ENCODE measurements at regions not wholly inside any gene's neighbourhood (a gene's known extent, or its start where the extent isn't known, plus 50 kb on each side); places are given as distances from the start of the nearest gene placed in this dataset.

DNA sequence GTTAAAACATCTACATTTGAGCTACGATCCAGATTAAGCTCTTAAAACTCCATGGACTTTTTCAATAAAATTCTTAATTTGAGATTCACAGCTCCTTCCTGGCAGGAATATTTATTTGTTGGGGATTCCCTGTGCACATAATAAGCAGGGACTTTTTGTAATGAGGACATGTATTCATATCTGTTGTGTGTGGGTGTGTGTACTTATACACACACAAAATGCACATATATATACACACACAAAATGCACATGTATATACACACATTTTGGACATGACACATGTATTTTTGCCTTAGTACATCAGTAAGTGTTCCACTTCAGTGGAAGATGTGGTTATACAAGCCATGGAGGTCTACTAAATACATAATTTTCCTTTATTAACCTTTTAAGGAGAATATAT is 1131.1 kb upstream of the CDH2 start:
- no peak for DNase-seq

DNA sequence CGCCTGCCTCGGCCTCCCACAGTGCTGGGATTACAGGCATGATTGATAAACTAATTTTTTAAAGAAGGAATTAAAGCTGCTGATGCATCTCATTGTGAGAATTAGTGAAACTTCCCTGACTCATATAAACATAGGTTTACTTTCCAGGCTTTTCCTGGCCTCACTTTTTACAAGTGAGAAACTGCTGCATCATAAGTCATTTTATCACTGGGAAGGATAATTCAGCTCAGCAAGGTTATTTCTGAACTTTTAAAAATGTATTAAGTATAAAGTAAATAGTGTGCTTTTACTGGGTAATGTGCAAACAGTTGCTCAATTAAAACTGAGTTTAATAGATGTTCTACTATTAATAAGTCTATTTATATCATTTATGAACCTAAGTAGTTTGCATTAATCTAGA is 1130.3 kb upstream of the CDH2 start:
- DNase-seq, result no peak

GRCh38 chr18:29305516-29305915 is 1128.6 kb upstream of the CDH2 start:
- no peak for DNase-seq

- no peak for DNase-seq
Observed at GRCh38 chr18:29301048-29301447, 1124.1 kb upstream of the CDH2 start.

GRCh38 chr18:29285471-29285870 is 1108.5 kb upstream of the CDH2 start:
- DNase-seq, result no peak

- no peak for DNase-seq
Observed at GRCh38 chr18:29271501-29271900, 1094.6 kb upstream of the CDH2 start.

- no peak for DNase-seq
Observed at GRCh38 chr18:29259838-29260237, 1082.9 kb upstream of the CDH2 start.

GRCh38 chr18:29254123-29254522 is 1077.2 kb upstream of the CDH2 start:
- DNase-seq, result no peak

DNA sequence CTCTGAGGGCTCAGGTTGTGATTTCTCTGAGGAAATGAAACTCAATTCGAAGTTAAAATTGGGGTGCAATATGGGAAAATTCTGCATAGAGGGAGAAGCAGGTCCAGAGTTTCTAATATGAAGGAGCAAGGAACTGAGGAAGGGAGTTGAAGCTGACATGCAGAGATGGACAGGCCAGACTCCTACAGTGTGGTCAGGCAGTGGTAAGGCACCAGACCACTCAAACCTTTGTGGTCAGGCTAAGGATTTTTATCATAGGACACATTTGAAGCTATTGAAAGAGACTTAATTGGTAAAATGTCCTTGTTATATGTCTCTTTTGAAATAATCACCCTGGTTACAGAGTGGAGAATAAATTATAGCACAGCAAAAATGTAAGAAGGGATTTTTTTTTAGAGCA is 1074.8 kb upstream of the CDH2 start:
- no peak for DNase-seq

- DNase-seq, result no peak
Observed at GRCh38 chr18:29250843-29251242, 1073.9 kb upstream of the CDH2 start.

- no peak for DNase-seq
Observed at GRCh38 chr18:29250259-29250658, 1073.3 kb upstream of the CDH2 start.

- no peak for DNase-seq
Observed at GRCh38 chr18:29248805-29249204, 1071.9 kb upstream of the CDH2 start.

GRCh38 chr18:29241199-29241598 is 1064.3 kb upstream of the CDH2 start:
- DNase-seq, result no peak

DNA sequence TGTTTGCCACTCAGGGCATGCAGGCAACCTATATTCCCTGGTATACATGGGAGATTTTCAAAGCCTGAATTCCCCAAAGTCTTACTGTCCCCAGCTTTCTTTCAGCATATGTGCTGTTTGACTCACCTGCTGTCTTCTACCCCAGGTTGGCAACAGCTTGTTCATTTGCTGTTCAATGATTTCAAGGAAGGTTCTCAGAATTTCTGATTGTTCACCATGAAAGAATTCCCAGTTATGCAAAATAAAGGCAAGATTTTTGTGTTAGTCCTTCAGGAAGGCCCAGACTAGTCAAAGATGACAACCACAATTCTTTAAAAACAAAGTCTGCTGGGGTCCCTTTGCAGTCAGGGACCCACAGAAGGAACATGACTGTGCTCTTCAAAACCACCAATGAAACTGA is 1057.8 kb upstream of the CDH2 start:
- no peak for DNase-seq

DNA sequence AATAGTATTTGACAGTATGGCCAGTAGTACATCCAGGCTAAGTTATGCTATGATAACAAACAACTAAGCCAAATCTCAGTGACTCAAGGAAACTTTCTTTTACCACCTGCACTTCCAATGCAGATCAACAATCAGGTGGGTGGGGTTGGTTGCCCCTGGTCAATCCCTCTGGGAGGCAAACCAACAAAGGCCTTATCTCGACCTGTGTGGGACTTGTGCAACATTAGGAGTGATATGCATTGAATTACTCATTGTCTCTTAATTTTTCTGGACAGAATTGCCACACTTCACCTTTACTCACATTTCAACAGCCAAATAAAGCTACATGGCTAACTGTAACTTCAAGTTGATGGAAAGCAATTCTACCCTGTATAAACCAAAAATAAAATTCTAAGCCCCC is 1049.3 kb upstream of the CDH2 start:
- no peak for DNase-seq

- DNase-seq, result no peak
Observed at GRCh38 chr18:29225351-29225750, 1048.4 kb upstream of the CDH2 start.

GRCh38 chr18:29218091-29218490 is 1041.2 kb upstream of the CDH2 start:
- no peak for DNase-seq

- DNase-seq, result no peak
Observed at GRCh38 chr18:29217124-29217915, 1040.4 kb upstream of the CDH2 start.

- no peak for DNase-seq
Observed at GRCh38 chr18:29198834-29199233, 1021.9 kb upstream of the CDH2 start.

DNA sequence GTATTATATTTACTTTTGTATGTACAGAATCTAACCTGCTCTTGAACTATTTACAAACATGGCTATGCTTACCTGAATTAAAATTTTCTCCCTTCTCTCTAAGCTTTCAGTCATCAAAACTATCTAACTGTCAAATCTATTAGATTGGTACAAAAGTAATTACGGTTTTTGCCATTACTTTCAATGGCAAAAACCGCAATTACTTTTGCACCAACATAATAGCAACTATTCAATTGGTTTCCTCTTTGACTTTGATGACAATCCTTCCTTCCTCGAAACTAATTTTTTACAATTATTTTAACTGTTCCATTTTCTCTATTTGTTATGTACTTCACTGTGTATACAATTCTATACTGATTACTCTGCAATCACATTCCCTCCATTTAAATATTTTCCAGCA is 1019.4 kb upstream of the CDH2 start:
- DNase-seq, result no peak

GRCh38 chr18:29191263-29191662 is 1014.3 kb upstream of the CDH2 start:
- no peak for DNase-seq

- DNase-seq, result no peak
Observed at GRCh38 chr18:29188760-29189159, 1011.8 kb upstream of the CDH2 start.

DNA sequence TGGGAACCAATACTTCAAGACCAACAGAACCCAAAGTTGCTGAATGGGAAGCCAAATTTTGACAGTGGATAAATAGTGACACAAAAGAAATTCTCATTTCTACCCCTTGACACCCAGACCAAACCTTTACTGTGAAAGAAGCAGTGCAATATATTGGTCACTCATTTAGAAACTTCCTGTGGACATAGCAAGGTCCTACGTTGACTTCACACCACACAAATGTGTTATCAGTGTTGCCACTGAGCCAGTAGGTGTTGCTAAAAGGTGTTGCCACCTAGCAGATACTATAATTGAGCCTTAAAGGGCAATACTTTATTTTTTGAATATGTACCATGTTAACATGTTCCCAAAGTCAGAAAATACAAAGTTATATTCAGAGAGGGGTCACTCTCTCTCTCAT is 1008.9 kb upstream of the CDH2 start:
- no peak for DNase-seq

GRCh38 chr18:29184654-29185053 is 1007.7 kb upstream of the CDH2 start:
- DNase-seq, result no peak

GRCh38 chr18:29181151-29181901 is 1004.4 kb upstream of the CDH2 start:
- DNase-seq, result no peak

Data from DMS153 (cell line).